ENCODE measurements at regions not wholly inside any gene's neighbourhood (a gene's known extent, or its start where the extent isn't known, plus 50 kb on each side); places are given as distances from the start of the nearest gene placed in this dataset.

DNA sequence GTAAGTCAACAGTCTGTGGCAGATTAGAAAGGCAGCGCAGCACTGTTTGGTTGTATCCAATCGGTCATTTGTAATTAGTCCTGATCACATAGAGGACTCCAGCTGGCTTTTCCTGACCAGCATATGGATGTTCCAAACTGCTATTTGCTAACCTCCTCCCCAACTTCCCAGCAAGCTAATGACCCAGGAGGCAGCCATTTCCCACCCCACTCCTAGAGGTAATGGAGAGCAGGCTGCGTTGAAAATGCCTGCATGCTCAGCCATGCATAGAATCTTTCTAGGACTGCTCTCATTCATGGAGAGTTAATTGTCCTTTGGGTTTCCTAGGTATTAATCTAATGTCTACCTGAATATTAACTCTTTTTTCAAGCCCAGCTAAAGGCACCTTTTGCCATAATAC, 850.6 kb upstream of the WWC1 start:
- Histone ChIP-seq H3K27me3 (ENCODE audit: insufficient read depth, low read depth, low read length) (no peaks in the 10 kb centered on the region), H3K9ac (ENCODE audit: low read length) (no peak overlapping the region), H3K9me3 (ENCODE audit: low read length) (no peaks in the 10 kb centered on the region), H3K36me3 (ENCODE audit: insufficient read depth, low read length) (no peaks in the 10 kb centered on the region), H4K20me1 (ENCODE audit: insufficient read depth) (no peaks in the 10 kb centered on the region), H3K27ac (ENCODE audit: low read length) (no peak overlapping the region), H3K9me2 (ENCODE audit: insufficient read depth, low read length) (no peaks in the 10 kb centered on the region), H3K4me3 (ENCODE audit: low read length) (no peak overlapping the region), H3F3A (ENCODE audit: insufficient read depth, low read length, poor library complexity, severe bottlenecking) (no peaks in the 10 kb centered on the region), H3K4me2 (ENCODE audit: low read length) (no peak overlapping the region), H3K79me2 (replicated peaks; ENCODE audit: insufficient read depth, low read length) (no peaks in the 10 kb centered on the region), H2AFZ (ENCODE audit: low read depth, low read length) (no peak overlapping the region)
- TF ChIP-seq RAD21 (conservative IDR thresholded peaks at IDR 0.05) (no peak), SMC3 (conservative IDR thresholded peaks at IDR 0.05; ENCODE audit: poor library complexity) (no peak), MXI1 (conservative IDR thresholded peaks at IDR 0.05; ENCODE audit: poor library complexity, severe bottlenecking) (no peak), REST (IDR thresholded peaks at IDR 0.05; ENCODE audit: borderline replicate concordance) (no peak), EP300 (conservative IDR thresholded peaks at IDR 0.05; ENCODE audit: poor library complexity, severe bottlenecking) (no peak), CTCF (IDR thresholded peaks at IDR 0.05; ENCODE audit: poor library complexity, severe bottlenecking) (no peak), EZH2 (IDR thresholded peaks at IDR 0.05; ENCODE audit: borderline replicate concordance, insufficient read depth, low read length, poor library complexity, severe bottlenecking) (no peak), TAF1 (IDR thresholded peaks at IDR 0.05; ENCODE audit: low read depth) (no peak), POLR2AphosphoS5 (IDR thresholded peaks at IDR 0.05) (no peak)

GRCh38 chr5:167442922-167443321, 848.5 kb upstream of the WWC1 start:
- Histone ChIP-seq H3K9me3 (ENCODE audit: low read length) (no peaks in the 10 kb centered on the region), H3K9me2 (ENCODE audit: insufficient read depth, low read length) (no peaks in the 10 kb centered on the region), H3K4me2 (ENCODE audit: low read length) (no peak overlapping the region), H3K9ac (ENCODE audit: low read length) (no peak overlapping the region), H4K20me1 (ENCODE audit: insufficient read depth) (no peaks in the 10 kb centered on the region), H3K27ac (ENCODE audit: low read length) (no peak overlapping the region), H3K27me3 (ENCODE audit: insufficient read depth, low read depth, low read length) (no peaks in the 10 kb centered on the region), H3K79me2 (replicated peaks; ENCODE audit: insufficient read depth, low read length) (no peaks in the 10 kb centered on the region), H2AFZ (ENCODE audit: low read depth, low read length) (no peak overlapping the region), H3K36me3 (ENCODE audit: insufficient read depth, low read length) (no peaks in the 10 kb centered on the region), H3K4me3 (ENCODE audit: low read length) (no peak overlapping the region), H3F3A (ENCODE audit: insufficient read depth, low read length, poor library complexity, severe bottlenecking) (no peaks in the 10 kb centered on the region)
- TF ChIP-seq REST (IDR thresholded peaks at IDR 0.05; ENCODE audit: borderline replicate concordance) (no peak), TAF1 (IDR thresholded peaks at IDR 0.05; ENCODE audit: low read depth) (no peak), CTCF (IDR thresholded peaks at IDR 0.05; ENCODE audit: poor library complexity, severe bottlenecking) (no peak)
